Right ventricle myocardium superior (tissue), 1 donor: ENCODE measurements at regions not wholly inside any gene's neighbourhood (a gene's known extent, or its start where the extent isn't known, plus 50 kb on each side); places are given as distances from the start of the nearest gene placed in this dataset.

Experiments
- ATAC-seq: fragments of 200-7000 bp; cut with Tn5 transposase; one replicate; pipeline ENCODE4 v1.9.1; 2020; ENCODE audit warnings: mild to moderate bottlenecking; ENCODE audit not compliant: poor library complexity
- DNase-seq: peaks from one replicate; pipeline ENCODE4 v3.0.0-alpha.2; 2020
- intact Hi-C: fragments of 100-400 bp; cut with DNase I; formaldehyde crosslinking; loops from one replicate; pipeline ENCODE4 v1.11.2; 2022
- donor health status: DM: no; HTN: yes; CAD: no; lungs with severe emphysema.

DNA sequence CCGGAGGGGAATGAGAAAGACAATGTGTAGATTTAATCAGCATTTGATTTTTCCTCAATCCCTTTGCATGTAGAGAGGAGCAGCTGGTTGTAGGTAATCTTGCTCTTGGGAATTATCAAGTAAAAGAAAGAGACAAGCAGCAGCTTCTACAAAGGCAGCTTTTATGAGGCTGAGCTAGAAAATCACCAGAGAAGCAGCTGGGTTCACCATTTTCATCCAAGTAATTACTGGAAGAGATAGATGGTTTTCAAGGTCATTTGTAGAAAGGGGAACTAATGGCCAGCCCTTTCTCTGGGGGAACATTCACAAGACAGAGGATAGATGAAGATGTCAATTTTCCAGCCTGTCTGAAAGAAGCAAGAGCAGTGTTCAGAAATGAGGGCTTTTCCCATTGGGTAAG lies 113.0 kb downstream of the RND3 start:
- intact Hi-C loops: no loop called here
- ATAC-seq (no peak), DNase-seq (no peak)

DNA sequence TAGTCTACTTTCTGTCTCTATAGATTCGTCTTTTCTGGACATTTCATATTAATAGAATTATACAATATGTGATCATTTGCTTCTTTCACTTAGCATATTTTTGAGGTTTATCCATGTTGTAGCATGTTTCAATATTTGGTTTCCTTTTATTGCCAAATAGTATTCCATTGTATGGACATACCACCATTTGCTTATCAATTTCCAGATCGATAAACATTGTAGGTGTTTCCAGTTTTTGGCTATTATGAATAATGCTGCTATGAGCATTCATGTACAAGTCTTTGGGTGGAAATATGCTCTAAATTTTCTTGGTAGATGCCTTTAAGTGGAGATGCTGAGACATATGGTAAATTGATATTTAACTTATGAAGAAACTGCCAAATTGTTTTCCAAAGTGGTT lies 114.1 kb downstream of the RND3 start:
- no peak for ATAC-seq
- intact Hi-C loops: no loop called here
- DNase-seq: no peak

DNA sequence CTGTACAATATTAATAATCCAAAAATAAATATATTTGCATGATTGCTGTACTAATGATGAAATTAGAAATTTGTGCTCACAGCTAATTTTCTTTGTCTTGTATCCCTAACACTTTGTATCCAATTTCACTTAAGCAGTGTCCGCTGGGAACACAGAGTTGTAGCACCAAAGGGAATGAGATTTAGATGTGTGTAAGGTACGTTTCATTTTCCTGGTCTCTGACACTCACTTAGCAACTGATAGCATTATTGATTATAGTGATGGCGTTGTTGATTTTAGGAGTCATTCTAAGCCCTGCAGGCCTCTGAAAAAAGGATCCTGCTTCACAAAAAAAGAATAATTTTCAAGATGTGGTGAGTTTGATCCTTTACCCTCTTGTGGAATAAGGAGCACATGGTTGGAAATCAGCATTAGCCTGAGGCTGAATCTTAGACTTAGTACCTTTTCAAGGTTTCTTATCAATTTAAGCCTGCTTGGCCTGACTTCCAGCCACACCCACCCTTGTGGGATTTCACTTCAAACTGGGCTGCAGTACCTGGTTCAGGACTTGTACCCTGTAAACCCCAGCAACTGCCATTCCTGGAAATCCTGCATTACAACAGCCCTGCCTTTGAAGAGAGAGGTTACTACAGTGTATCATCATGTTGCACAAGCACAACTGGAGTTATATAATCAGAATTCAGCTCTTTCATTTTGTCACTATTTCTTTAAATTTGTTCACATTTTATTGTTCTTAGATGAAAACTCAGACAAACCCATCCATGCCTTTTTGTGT lies 116.2 kb downstream of the RND3 start:
- DNase-seq (no peak), ATAC-seq (no peak)
- intact Hi-C loops: no loop called here

DNA sequence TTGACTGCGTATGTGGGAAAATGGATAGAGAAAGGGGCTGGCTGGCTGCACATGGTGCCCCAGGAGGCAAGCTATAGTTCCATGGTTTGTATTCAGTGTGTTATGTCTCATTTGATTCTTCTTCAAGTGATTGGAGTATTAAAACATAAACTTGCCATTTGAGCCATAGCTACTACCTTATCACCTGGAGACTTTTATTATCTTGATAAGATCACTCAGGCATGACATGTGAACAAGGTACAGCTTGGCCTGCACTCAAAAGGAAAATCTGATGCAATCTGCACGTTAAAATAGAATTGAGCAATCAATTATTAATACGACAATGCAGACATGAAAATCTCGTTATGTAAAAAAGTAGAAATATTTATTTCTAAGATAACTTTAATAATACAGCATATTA lies 116.9 kb downstream of the RND3 start:
- DNase-seq: no peak
- no peak for ATAC-seq
- intact Hi-C loops: no loop called here

DNA sequence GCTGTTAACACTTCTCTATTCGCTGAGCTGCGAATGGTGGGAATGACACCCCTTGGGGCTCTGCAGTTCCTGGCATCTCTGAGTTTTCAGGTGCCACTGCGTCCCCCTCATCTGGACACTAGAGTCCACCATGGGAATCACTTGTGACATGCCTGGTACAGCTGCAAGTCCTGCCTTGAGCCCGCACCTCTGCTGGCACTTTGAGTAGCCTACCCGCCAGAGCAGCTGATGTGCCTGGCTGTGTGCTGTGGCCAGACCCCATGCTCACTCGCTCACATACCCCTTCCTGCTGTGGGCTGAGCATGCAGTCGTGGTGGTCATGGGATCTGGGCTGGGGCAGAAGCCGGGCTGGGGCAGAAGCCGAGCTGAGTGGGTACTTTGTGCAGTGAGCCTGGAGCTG lies 117.6 kb downstream of the RND3 start:
- intact Hi-C loops: no loop called here
- DNase-seq: no peak
- no peak for ATAC-seq

DNA sequence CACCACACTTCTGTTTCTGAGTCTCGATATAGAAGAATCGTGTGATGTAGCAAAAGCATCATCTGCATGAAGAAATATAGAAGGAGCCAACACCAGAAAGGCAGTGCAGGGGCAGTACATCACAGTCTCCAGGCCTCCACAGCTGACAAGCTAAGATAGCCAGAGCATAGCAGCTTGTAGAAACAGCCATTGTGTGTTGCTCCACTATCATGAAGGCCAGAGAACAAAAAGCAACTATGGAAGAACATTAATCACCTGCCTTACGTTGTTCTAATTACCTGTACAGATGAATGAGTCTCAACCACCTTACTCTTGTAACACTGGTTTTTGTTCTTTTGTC lies 129.0 kb downstream of the RND3 start:
- no peak for ATAC-seq
- no peak for DNase-seq
- intact Hi-C loops: no loop called here

DNA sequence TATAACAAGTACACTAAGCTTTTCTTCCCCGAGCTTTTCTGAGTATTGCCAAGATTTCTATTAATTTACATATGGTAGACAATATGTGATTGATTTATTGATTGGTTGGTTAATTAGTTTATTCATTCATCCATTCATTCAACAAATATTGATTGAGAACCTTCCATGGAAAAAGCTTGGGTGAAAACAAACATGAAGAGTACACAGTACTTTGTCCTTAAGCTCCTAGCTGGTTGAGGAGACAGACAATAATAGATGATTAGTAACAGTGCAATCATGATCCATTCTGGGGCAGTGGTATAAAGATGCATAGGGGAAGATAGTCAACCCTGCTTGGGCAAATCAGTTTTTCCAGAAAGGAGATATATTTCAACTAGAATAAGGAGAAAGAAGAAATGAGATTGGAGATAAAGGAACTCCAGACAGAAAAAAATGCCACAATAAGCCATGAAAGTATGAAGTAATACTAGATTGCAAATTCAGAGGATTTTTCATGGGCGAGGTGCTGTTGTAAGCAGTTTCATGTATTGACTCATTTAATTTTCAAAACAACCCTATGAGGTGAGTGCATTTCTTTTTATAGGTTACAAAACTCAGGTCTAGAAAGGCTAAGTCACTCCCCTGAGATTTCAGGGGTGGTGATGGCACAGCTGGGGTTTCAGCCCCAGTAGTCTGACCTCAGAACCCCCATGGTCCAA lies 129.5 kb downstream of the RND3 start:
- intact Hi-C loops: no loop called here
- no peak for DNase-seq
- ATAC-seq: no peak

DNA sequence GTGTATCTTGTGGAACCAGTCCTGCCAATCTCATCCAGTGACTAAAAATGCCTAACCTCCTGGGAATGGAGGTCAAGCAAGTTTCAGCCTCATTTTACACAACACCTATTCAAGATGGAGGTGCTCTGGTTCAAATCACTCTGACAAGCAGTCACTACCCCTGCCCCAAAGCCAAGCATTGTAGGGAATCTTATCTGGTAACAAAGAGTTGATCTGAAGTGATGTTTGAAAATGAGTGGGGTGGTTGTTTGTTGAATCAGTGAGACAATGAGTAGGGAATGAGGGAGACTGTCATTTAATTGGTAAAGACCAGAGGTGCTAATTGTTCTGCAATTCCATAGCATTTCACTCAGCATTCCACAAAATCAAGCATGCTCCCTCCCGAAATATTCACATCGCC lies 132.0 kb downstream of the RND3 start:
- ATAC-seq: no peak
- intact Hi-C loops: no loop called here
- no peak for DNase-seq

DNA sequence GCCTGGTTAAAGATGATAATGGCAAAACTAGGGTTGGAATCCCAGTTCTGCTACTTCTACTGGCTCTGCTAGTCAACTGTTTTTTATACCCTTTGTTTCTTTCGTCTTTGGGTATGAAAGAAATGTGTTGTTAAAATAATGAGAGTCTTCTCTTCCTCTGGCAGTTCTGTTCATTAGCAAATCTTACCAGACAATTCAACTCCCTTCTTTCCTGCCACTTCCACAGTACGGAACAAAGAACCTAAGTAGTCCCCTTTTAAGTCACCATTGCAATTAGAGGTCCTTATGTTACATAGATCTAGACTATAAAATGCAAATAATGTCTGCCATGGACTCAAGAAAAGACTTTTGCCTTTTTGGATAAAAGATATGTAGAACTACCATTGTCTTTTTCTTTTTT lies 134.1 kb downstream of the RND3 start:
- DNase-seq: no peak

DNA sequence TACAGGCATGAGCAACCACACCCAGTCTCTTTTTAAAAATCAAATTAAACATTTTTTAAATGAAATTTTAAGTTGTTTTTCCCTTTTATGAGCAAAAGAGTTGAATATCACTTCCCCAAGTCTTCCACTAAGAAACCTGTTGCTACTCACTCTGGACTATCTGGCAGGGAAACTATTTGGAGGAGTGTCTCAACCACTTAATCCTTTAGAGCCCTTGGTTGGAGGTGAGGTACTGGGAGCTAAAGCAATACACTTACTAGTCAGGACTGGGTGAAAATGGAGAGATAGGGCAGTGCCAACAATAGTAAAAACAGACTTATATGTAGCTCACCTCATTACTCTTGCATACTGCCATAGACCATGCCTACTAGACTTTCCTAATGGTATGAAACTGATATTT lies 135.5 kb downstream of the RND3 start:
- intact Hi-C loops: no loop called here
- no peak for ATAC-seq

More for the DNA sequence above, 134.1 kb downstream of the RND3 start:
- intact Hi-C loops: no loop called here
- ATAC-seq: no peak

DNA sequence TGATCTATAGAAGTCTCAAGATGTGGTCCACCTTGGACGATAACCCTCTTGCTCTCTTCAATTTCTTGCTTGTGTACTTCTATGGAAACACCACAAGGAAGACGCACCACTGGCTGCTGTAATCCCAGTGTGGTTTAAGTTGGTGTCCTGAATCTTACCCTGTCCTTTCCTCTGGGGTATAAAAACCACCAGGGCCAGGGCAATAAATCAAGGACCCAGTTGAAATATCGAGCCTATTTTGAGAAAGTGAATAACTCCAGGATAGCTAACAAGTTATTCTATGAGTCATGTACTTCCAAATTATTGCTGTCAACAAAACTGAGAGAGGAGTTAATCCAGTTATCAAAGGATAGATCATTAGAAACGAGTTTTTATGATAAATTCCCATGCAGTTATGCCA lies 137.0 kb downstream of the RND3 start:
- DNase-seq (no peak), ATAC-seq (no peak)
- intact Hi-C loops: no loop called here

More for the DNA sequence above, 135.5 kb downstream of the RND3 start:
- DNase-seq: no peak

DNA sequence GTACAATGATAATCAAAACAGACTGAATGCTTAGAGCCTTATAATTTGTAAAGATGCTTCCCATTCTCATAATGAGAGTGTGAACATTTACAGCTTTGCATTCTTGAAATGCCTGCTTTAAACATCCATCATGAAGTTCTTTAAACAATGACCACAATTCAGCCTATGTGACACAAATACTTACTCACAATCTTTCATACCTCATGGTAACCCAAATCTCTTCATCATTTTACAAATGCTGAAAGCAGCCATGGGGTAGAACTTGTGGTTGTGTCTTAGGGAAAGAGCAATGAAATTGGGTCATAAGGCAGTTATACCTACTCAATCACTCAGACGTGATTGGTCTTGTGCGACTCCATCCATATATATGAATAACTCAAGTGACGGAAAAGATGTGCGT lies 140.7 kb downstream of the RND3 start:
- ATAC-seq (no peak), DNase-seq (no peak)
- intact Hi-C loops: no loop called here

DNA sequence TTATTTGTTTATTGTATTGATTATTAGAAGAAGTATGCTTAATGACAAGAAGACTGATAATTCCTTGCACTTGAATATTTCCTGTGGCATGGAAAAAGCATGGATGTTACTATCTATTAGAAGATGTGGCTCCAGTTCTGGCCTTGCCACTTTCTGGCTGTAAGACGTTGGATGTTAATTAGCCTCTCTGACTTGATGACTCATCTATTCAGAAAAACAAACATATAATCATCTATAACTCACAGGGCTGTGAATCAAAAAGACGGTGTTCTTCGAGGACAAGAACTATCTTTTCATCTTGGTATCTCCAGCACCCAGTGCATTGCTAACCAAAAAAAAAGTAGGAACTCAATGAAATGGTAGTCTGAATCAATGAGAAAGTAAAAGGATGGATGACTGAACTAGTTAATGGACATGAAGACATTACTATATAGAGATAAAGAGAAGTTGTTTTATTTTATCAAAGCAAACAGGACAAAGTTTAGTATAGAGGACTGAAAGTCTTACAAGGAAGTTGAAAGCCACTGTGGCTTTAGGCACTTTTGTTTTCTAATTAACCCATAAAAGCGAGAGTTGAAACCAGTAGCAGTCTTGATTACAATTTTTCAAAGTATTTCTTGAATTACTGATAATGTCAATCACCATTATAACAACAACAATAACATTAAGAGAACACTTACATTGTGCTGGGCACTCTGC lies 145.3 kb downstream of the RND3 start:
- no peak for DNase-seq
- intact Hi-C loops: no loop called here
- ATAC-seq: no peak

DNA sequence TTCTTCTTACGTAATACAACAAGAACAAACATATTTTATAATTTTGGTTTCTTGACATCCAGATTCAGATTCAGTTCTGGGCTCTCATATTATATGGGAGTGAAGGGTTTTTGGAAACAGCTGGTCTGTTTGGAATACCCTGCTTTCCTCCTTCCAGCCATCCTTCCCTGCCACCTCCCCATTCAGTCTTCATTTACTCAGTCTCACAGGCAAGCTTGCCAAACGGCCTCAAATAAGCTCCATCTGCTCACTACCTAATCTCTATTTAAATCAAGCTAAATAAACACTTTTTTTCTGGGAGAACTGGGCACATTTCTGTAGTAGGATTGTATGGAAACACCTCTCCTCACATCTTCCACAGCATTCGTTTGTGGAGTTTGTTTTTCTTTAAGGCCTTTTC lies 147.5 kb downstream of the RND3 start:
- ATAC-seq (peak; percentile 41), DNase-seq (no peak)
- intact Hi-C loops: no loop called here

DNA sequence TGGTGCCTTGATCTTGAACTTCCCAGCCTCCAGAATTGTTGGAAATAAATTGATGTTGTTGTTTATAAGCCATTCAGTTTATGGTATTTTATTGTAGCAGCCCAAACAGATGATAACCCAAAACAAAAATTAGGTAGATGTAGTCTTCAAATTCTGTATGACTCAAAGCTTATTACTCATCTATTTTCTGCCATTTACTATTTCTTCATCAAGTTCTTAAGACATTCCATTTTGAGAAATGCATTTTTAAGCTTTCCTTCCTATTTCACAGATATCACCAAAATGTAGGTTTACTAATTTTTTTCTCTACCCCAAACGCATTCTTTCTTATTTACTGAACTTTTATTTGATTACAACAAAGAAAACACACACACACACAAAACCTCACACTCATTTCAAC lies 148.2 kb downstream of the RND3 start:
- no peak for ATAC-seq
- intact Hi-C loops: no loop called here
- DNase-seq: no peak

DNA sequence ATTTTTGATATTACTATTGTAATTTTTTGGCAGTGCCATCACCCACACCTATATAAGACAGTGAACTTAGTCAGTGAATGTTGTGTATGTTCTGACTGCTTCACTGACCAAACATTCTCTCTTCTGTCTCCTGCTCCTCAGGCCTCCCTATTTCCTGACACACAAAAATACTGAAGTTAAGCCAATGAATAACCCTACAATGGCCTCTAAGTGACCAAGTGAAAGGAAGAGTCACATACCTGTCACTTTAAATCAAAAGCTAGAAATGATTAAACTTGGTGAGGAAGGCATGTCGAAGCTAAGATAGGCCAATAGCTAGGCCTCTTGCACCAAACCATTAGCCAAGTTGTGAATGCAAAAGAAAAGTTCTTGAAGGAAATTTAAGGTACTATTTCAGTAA lies 151.9 kb downstream of the RND3 start:
- intact Hi-C loops: no loop called here
- DNase-seq (no peak), ATAC-seq (no peak)

DNA sequence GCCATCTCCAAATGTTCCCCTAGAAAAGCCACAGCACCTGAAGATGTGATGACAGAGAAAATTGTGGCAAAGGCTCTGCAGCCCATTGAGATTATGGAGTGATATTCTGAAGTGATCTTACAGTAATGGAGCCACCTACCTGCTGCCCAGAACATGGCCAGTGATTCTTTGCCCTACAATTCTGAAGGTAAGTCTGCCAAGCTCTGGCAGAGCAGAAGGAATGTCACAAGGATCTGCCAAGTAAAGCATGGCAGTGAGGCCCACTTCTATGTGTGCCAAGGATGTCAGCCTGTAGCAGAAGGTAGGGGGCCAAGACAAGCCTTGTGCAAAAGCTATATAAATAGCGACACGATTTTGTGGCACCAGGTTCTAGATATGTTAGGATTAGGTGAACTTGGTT lies 155.1 kb downstream of the RND3 start:
- intact Hi-C loops: no loop called here
- no peak for DNase-seq
- peak; percentile 43 for ATAC-seq

DNA sequence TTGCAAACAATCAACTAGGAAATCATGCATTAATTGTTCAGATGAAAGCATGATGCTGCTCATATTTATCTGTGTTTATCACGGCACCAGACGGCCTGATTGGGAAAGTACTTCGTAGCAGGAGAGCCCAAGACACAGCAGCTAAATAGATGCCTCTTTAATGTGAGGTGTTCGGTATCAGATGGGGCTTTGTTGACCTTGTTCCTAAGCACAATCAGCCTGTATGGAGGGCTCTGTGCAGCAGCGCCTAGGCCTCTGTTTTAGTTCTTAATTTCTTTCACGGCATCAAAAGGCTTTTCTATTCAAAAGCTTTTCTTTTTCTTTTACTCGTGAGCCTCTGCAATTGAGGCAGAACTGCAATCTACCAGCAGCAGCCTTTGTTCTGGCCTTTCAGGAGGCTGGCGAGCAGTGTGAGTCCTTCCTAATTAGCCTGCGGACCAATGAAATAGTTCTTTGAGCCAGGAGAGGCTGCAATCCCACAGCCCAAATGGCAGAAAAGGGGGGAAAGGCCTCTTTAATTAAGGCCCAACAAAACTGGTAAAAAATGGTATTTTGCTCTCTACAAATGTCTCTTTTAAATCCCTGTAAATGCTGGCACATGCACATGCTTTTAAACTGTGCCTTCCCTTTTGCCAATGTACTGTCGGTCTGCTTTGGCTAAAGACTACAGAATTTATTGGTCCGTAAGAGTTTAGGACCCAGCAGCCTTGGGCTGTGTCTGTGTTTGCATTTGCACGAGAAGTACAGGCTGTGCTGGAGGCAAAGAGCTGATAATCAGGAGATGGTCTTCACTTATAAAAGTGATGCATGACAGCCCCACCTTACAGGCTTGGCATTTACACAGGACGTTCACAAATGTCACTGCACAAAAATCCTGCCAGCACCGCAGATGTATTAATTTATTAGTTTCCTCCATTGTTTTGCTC lies 159.6 kb downstream of the RND3 start:
- DNase-seq (no peak), ATAC-seq (no peak)
- intact Hi-C loops: no loop called here

DNA sequence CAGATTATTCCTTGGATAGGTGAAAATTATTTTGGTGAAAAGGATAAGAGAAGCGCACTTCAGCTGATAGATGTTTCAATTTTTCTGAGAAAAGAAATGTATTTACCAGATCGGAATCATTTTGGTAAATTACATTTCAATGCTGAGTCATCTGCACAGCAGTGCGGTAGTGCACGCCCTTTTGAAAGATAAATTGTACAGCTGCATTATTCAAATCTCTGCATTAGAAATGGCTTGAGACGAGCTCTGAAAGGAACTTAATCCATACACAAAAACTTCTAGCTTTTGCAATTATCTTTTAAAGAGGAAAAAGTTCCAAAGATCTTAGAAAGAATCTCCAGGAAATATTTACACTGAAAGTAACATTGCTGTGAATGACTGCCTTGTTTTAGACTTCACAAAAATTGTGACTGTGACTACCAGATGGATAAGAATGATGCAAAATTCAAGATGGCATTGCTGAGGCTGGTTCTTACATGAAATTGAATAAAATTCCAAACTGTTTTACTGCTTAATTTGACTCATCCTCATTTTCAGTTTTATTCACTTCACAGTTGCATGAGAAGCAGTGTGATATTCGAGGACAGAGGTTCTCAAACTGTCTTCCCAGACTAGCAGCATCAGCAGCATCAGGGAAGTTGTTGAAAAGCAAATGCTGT lies 161.7 kb downstream of the RND3 start:
- ATAC-seq (no peak), DNase-seq (no peak)
- intact Hi-C loops: no loop called here
